Adrenal gland (tissue), 5 donors: ENCODE measurements at regions not wholly inside any gene's neighbourhood (a gene's known extent, or its start where the extent isn't known, plus 50 kb on each side); places are given as distances from the start of the nearest gene placed in this dataset.

Experiments
- CTCF ChIP-seq, 6 experiments: fragments of 450-650 bp in 4 of 6; fragments of 200-600 bp in 2 of 6; sonication (generic) in 1 of 6; IDR thresholded peaks; 1 replicate in 5 of 6; 2 replicates in 1 of 6; pipeline versions ENCODE4 v1.5.1 to v1.8.0; 2016 to 2021; ENCODE audit warnings: antibody characterized with exemption in 6 of 6, mild to moderate bottlenecking in 2 of 6, moderate library complexity in 1 of 6
- POLR2A ChIP-seq, 2 donors: fragments of 450-650 bp; IDR thresholded peaks; one replicate each; pipeline ENCODE4 v1.6.1; 2017; ENCODE audit warnings: antibody characterized with exemption in 2 of 2, mild to moderate bottlenecking in 2 of 2, moderate library complexity in 1 of 2
- donor health status: DM: no; HTN: no; CAD: no.

GRCh38 chr1:87176087-87176486 lies 152.6 kb upstream of the LMO4 start:
- TF ChIP-seq POLR2A (IDR thresholded peaks at IDR 0.05) = no peak
- TF ChIP-seq CTCF (IDR thresholded peaks at IDR 0.05) = no peak
